Suprapubic skin (tissue), 4 donors: ENCODE measurements at regions not wholly inside any gene's neighbourhood (a gene's known extent, or its start where the extent isn't known, plus 50 kb on each side); places are given as distances from the start of the nearest gene placed in this dataset.

Experiments used
- CTCF ChIP-seq, 2 donors: fragments of 200-600 bp in 1 of 2; fragments of 450-650 bp in 1 of 2; sonication (generic) in 1 of 2; IDR thresholded peaks; one replicate each; pipeline ENCODE4 v1.5.1; 2016 to 2019; ENCODE audit warnings: antibody characterized with exemption in 2 of 2, mild to moderate bottlenecking in 1 of 2, moderate library complexity in 1 of 2
- POLR2A ChIP-seq, 2 donors: fragments of 450-650 bp; IDR thresholded peaks; one replicate each; pipeline ENCODE4 v1.6.1; 2017; ENCODE audit warnings: antibody characterized with exemption in 2 of 2, mild to moderate bottlenecking in 2 of 2, moderate library complexity in 2 of 2
- POLR2AphosphoS5 ChIP-seq, 3 donors: sonication (generic); formaldehyde crosslinking; IDR thresholded peaks; one replicate each; pipeline ENCODE4 v1.6.1; 2017; ENCODE audit warnings: antibody characterized with exemption in 3 of 3

GRCh38 chr11:28592141-28592540 is 484.0 kb downstream of the METTL15 start:
- TF ChIP-seq CTCF (IDR thresholded peaks at IDR 0.05) (no peak), POLR2AphosphoS5 (IDR thresholded peaks at IDR 0.05) (no peak), POLR2A (IDR thresholded peaks at IDR 0.05) (no peak)
